Fibroblast of lung (primary cell): ENCODE measurements at regions not wholly inside any gene's neighbourhood (a gene's known extent, or its start where the extent isn't known, plus 50 kb on each side); places are given as distances from the start of the nearest gene placed in this dataset.

Experiments
- CTCF ChIP-seq, 2 donors: IDR thresholded peaks in 1 of 2; conservative IDR thresholded peaks in 1 of 2; 1 replicate in 1 of 2; 2 replicates in 1 of 2; pipeline ENCODE4 v1.5.1; 2011 to 2012; ENCODE audit warnings: low read length in 2 of 2, control low read depth in 1 of 2, inconsistent platforms in 1 of 2, low read depth in 1 of 2, mild to moderate bottlenecking in 1 of 2
- EZH2 ChIP-seq: IDR thresholded peaks from 2 replicates; pipeline ENCODE4 v1.5.1; 2012; ENCODE audit warnings: low read length, control low read depth, mild to moderate bottlenecking; ENCODE audit errors: missing control alignments

GRCh38 chr10:128300290-128300824 lies 174.1 kb upstream of the MKI67 start:
- TF ChIP-seq CTCF (conservative IDR thresholded peaks at IDR 0.05 in 1 of 2, IDR thresholded peaks at IDR 0.05 in 1 of 2; ENCODE audit: low read depth in 1 of 2, low read length in 2 of 2) (no peak), EZH2 (no peak)
